ENCODE measurements at regions not wholly inside any gene's neighbourhood (a gene's known extent, or its start where the extent isn't known, plus 50 kb on each side); places are given as distances from the start of the nearest gene placed in this dataset.

DNA sequence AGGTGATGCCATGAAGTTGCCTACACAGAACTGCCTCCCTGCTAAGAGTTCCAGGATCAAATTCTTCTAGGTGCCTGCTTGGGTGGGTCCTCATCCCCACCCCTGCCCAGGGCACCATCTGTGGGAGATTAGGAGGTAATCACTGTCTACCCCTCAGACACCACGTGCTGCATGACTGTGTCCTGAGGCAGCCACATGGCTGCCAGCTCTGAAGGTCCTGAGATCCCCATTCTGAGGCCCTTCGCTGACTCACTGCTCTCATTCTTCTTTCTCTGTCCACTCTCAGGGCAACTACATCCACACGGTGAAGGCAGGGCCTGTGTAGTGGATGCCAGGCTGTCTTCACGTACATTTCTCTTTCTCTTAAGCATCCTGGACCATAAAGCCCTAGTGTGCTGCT is 222.9 kb upstream of the ANKRD55 start:
- no peaks in the 10 kb centered on the region for H4K20me1 ChIP-seq (ENCODE audit: control insufficient read depth, extremely low read depth, insufficient read depth, low read length)
- H3K27ac ChIP-seq (ENCODE audit: insufficient read depth, low read length): no peak overlapping the region
- no peak overlapping the region for H3K4me3 ChIP-seq (replicated peaks in 1 of 4; ENCODE audit: control extremely low read depth in 1 of 4, insufficient read depth in 1 of 4, low read depth in 3 of 4, low read length in 4 of 4)
- TF ChIP-seq EZH2 (IDR thresholded peaks at IDR 0.05; ENCODE audit: low read length, missing control alignments): no peak
- TF ChIP-seq, protein P1, sequence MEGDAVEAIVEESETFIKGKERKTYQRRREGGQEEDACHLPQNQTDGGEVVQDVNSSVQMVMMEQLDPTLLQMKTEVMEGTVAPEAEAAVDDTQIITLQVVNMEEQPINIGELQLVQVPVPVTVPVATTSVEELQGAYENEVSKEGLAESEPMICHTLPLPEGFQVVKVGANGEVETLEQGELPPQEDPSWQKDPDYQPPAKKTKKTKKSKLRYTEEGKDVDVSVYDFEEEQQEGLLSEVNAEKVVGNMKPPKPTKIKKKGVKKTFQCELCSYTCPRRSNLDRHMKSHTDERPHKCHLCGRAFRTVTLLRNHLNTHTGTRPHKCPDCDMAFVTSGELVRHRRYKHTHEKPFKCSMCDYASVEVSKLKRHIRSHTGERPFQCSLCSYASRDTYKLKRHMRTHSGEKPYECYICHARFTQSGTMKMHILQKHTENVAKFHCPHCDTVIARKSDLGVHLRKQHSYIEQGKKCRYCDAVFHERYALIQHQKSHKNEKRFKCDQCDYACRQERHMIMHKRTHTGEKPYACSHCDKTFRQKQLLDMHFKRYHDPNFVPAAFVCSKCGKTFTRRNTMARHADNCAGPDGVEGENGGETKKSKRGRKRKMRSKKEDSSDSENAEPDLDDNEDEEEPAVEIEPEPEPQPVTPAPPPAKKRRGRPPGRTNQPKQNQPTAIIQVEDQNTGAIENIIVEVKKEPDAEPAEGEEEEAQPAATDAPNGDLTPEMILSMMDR (conservative IDR thresholded peaks at IDR 0.05 in 1 of 2, IDR thresholded peaks at IDR 0.05 in 1 of 2; ENCODE audit: low read depth in 1 of 2, low read length in 2 of 2): no peak
- H3K4me2 ChIP-seq (ENCODE audit: extremely low read depth, insufficient read depth, low read length): no peak overlapping the region
- DNase-seq (ENCODE audit: low read depth in 2 of 2): peak in 1 of 2 donors; percentile 24
- no peaks in the 10 kb centered on the region for H3K36me3 ChIP-seq (ENCODE audit: control insufficient read depth, insufficient read depth, low read length)
- H3K27me3 ChIP-seq (ENCODE audit: control insufficient read depth, insufficient read depth, low read length): no peaks in the 10 kb centered on the region
- no peaks in the 10 kb centered on the region for H3K79me2 ChIP-seq (ENCODE audit: control insufficient read depth, insufficient read depth, low read length)
- no peaks in the 10 kb centered on the region for H3K9me3 ChIP-seq (ENCODE audit: control insufficient read depth, insufficient read depth, low read depth, low read length)
- peaks cover 2% of the 10 kb centered on the region for H3K4me1 ChIP-seq (ENCODE audit: control insufficient read depth, extremely low read depth, insufficient read depth, low read length)
- no peak overlapping the region for H3K9ac ChIP-seq (ENCODE audit: insufficient read depth, low read length)
- no peak overlapping the region for H2AFZ ChIP-seq (ENCODE audit: low read length)

DNA sequence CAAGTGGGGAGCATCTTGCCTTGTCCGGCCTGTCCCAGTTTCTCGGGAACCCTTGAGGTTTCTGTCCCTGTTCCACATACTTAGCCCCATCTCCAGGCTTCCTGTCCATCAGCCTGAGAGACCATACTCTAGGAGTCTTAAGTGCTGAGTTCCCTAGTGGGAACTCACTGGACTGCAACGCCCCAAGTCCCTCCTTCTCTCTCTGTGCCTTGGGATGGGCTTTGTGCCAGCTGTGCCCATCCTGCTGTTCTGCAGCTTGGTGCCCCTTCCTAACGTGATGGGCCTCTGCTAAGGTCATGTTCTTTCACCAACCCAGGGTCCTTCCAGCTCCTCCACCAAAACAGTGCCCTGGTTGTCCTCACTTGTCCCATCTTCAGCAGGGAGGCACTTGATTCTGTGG is 222.3 kb upstream of the ANKRD55 start:
- no peak overlapping the region for H3K4me3 ChIP-seq (replicated peaks in 1 of 4; ENCODE audit: control extremely low read depth in 1 of 4, insufficient read depth in 1 of 4, low read depth in 3 of 4, low read length in 4 of 4)
- no peaks in the 10 kb centered on the region for H3K79me2 ChIP-seq (ENCODE audit: control insufficient read depth, insufficient read depth, low read length)
- no peak for TF ChIP-seq EZH2 (IDR thresholded peaks at IDR 0.05; ENCODE audit: low read length, missing control alignments)
- TF ChIP-seq, protein P1 (conservative IDR thresholded peaks at IDR 0.05 in 1 of 2, IDR thresholded peaks at IDR 0.05 in 1 of 2; ENCODE audit: low read depth in 1 of 2, low read length in 2 of 2): no peak
- H3K9ac ChIP-seq (ENCODE audit: insufficient read depth, low read length): no peak overlapping the region
- no peak overlapping the region for H3K4me2 ChIP-seq (ENCODE audit: extremely low read depth, insufficient read depth, low read length)
- peaks cover 2% of the 10 kb centered on the region for H3K4me1 ChIP-seq (ENCODE audit: control insufficient read depth, extremely low read depth, insufficient read depth, low read length)
- DNase-seq (ENCODE audit: low read depth in 2 of 2): no peak
- peaks cover 3% of the 10 kb centered on the region for H3K27me3 ChIP-seq (ENCODE audit: control insufficient read depth, insufficient read depth, low read length)
- no peak overlapping the region for H3K27ac ChIP-seq (ENCODE audit: insufficient read depth, low read length)
- H3K9me3 ChIP-seq (ENCODE audit: control insufficient read depth, insufficient read depth, low read depth, low read length): no peaks in the 10 kb centered on the region
- no peaks in the 10 kb centered on the region for H4K20me1 ChIP-seq (ENCODE audit: control insufficient read depth, extremely low read depth, insufficient read depth, low read length)
- H2AFZ ChIP-seq (ENCODE audit: low read length): no peak overlapping the region
- no peaks in the 10 kb centered on the region for H3K36me3 ChIP-seq (ENCODE audit: control insufficient read depth, insufficient read depth, low read length)

DNA sequence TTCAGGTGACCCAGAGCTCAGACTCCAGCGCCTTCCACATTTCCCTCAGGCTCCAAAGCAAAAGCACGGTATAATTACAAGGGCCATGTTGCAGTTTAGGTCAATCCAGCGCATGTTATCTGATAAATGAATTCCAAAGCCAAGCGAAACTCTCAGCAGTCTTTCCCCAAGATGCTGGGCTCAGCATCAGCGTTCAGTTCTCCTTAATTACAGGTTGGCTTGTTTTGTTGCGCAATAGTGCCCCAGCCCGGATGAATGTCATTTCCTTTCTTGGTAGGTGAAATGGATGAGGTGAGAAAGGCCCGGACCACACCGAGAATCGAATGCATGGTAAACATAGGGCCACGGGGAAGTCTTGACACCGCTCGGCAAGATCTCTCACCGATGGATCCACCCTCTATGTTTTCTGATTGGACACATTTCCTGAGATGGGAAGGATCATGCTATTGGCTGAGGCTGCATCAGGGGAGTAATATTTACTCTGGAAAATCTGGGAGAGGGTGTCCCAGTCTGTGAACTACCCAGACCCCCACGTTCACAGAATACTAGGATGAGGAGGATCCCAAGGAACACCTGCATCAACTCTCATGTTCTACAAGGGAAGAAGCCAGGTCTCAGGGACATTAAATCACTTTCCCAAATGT is 221.2 kb upstream of the ANKRD55 start:
- Histone ChIP-seq H3K27me3 (ENCODE audit: control insufficient read depth, insufficient read depth, low read length) (peaks cover 4% of the 10 kb centered on the region), H3K27ac (ENCODE audit: insufficient read depth, low read length) (no peak overlapping the region), H3K9ac (ENCODE audit: insufficient read depth, low read length) (no peak overlapping the region), H3K4me2 (ENCODE audit: extremely low read depth, insufficient read depth, low read length) (no peak overlapping the region), H3K9me3 (ENCODE audit: control insufficient read depth, insufficient read depth, low read depth, low read length) (no peaks in the 10 kb centered on the region), H3K4me1 (ENCODE audit: control insufficient read depth, extremely low read depth, insufficient read depth, low read length) (peaks cover 2% of the 10 kb centered on the region), H4K20me1 (ENCODE audit: control insufficient read depth, extremely low read depth, insufficient read depth, low read length) (no peaks in the 10 kb centered on the region), H3K4me3 (replicated peaks in 1 of 4; ENCODE audit: control extremely low read depth in 1 of 4, insufficient read depth in 1 of 4, low read depth in 3 of 4, low read length in 4 of 4) (no peak overlapping the region), H3K79me2 (ENCODE audit: control insufficient read depth, insufficient read depth, low read length) (no peaks in the 10 kb centered on the region), H3K36me3 (ENCODE audit: control insufficient read depth, insufficient read depth, low read length) (no peaks in the 10 kb centered on the region), H2AFZ (ENCODE audit: low read length) (no peak overlapping the region)
- no peak for TF ChIP-seq EZH2 (IDR thresholded peaks at IDR 0.05; ENCODE audit: low read length, missing control alignments)
- TF ChIP-seq, protein P1 (conservative IDR thresholded peaks at IDR 0.05 in 1 of 2, IDR thresholded peaks at IDR 0.05 in 1 of 2; ENCODE audit: low read depth in 1 of 2, low read length in 2 of 2): no peak
- DNase-seq (ENCODE audit: low read depth in 2 of 2): no peak

All from fibroblast of lung (primary cell).